Uterus (tissue), 3 donors: ENCODE measurements at regions not wholly inside any gene's neighbourhood (a gene's known extent, or its start where the extent isn't known, plus 50 kb on each side); places are given as distances from the start of the nearest gene placed in this dataset.

Experiments used
- DNase-seq, 2 donors: peaks; one replicate each; pipeline ENCODE4 v3.0.0-alpha.2; 2019 to 2020
- H3K27ac ChIP-seq, 2 donors: fragments of 200-600 bp; sonication (generic); 1 replicate in 1 of 2; 2 replicates in 1 of 2; pipeline ENCODE4 v1.5.1; 2016 to 2018
- H3K27me3 ChIP-seq, 2 donors: fragments of 200-600 bp; sonication (generic); one replicate each; pipeline ENCODE4 v1.5.1; 2018 to 2019; ENCODE audit warnings: control low read depth in 1 of 2
- H3K36me3 ChIP-seq, 2 donors: fragments of 200-600 bp; sonication (generic); one replicate each; pipeline ENCODE4 v1.5.1; 2019; ENCODE audit warnings: control low read depth in 1 of 2
- H3K4me1 ChIP-seq, 2 donors: fragments of 200-600 bp; sonication (generic); one replicate each; pipeline ENCODE4 v1.5.1; 2018 to 2019; ENCODE audit warnings: control low read depth in 1 of 2
- H3K4me3 ChIP-seq, 2 donors: fragments of 200-600 bp; sonication (generic); 1 replicate in 1 of 2; 2 replicates in 1 of 2; pipeline ENCODE4 v1.5.1; 2018 to 2019; ENCODE audit warnings: mild to moderate bottlenecking in 1 of 2
- H3K9me3 ChIP-seq, 2 donors: fragments of 200-600 bp; sonication (generic); one replicate each; pipeline ENCODE4 v1.5.1; 2019; ENCODE audit warnings: control low read depth in 1 of 2
- CTCF ChIP-seq, 4 experiments: fragments of 200-600 bp in 2 of 4; fragments of 450-650 bp in 2 of 4; sonication (generic) in 2 of 4; IDR thresholded peaks; one replicate each; pipeline ENCODE4 v1.5.1; 2016 to 2019; ENCODE audit warnings: antibody characterized with exemption in 4 of 4, mild to moderate bottlenecking in 2 of 4, moderate library complexity in 1 of 4
- POLR2A ChIP-seq, 2 donors: fragments of 450-650 bp; IDR thresholded peaks; one replicate each; pipeline ENCODE4 v1.6.1; 2016; ENCODE audit warnings: antibody characterized with exemption in 2 of 2, mild to moderate bottlenecking in 1 of 2, moderate library complexity in 1 of 2
- intact Hi-C: fragments of 100-400 bp; cut with DNase I; formaldehyde crosslinking; loops from one replicate; pipeline ENCODE4 v1.15.1; 2023; ENCODE audit warnings: low total_unique reads
- donor health status: DM: yes; HTN: yes; CAD: no.

- Histone ChIP-seq H3K4me1 (peaks cover 0 to under 1% of the 10 kb centered on the region in 2 donors), H3K9me3 (no peaks in the 10 kb centered on the region), H3K27ac (no peak overlapping the region), H3K27me3 (no peaks in the 10 kb centered on the region), H3K4me3 (no peak overlapping the region), H3K36me3 (no peaks in the 10 kb centered on the region)
- intact Hi-C loops = no loop called here
- TF ChIP-seq POLR2A (IDR thresholded peaks at IDR 0.05) (no peak), CTCF (IDR thresholded peaks at IDR 0.05) (no peak)
- no peak for DNase-seq
Observed at GRCh38 chr6:104595311-104595820, 264.4 kb downstream of the HACE1 start.

GRCh38 chr6:104591573-104592334, 268.0 kb downstream of the HACE1 start:
- Histone ChIP-seq H3K9me3 (no peaks in the 10 kb centered on the region), H3K4me1 (no peaks in the 10 kb centered on the region), H3K4me3 (no peak overlapping the region), H3K27me3 (no peaks in the 10 kb centered on the region), H3K36me3 (no peaks in the 10 kb centered on the region), H3K27ac (no peak overlapping the region)
- no peak for DNase-seq
- TF ChIP-seq CTCF (IDR thresholded peaks at IDR 0.05) (no peak), POLR2A (IDR thresholded peaks at IDR 0.05) (no peak)
- intact Hi-C loops = no loop called here

- intact Hi-C loops = no loop called here
- Histone ChIP-seq H3K4me3 (no peak overlapping the region), H3K9me3 (no peaks in the 10 kb centered on the region), H3K4me1 (no peaks in the 10 kb centered on the region), H3K27me3 (no peaks in the 10 kb centered on the region), H3K36me3 (no peaks in the 10 kb centered on the region), H3K27ac (no peak overlapping the region)
- DNase-seq = no peak
- TF ChIP-seq CTCF (IDR thresholded peaks at IDR 0.05) = no peak
- no peak for TF ChIP-seq POLR2A (IDR thresholded peaks at IDR 0.05)
Observed at GRCh38 chr6:104589940-104590339, 269.8 kb downstream of the HACE1 start.

GRCh38 chr6:104585646-104586045, 274.1 kb downstream of the HACE1 start:
- no peak for DNase-seq
- Histone ChIP-seq H3K4me3 (no peak overlapping the region), H3K9me3 (no peaks in the 10 kb centered on the region), H3K27me3 (peaks cover 0 to 3% of the 10 kb centered on the region in 2 donors), H3K4me1 (no peaks in the 10 kb centered on the region), H3K36me3 (no peaks in the 10 kb centered on the region), H3K27ac (no peak overlapping the region)
- no peak for TF ChIP-seq CTCF (IDR thresholded peaks at IDR 0.05)
- TF ChIP-seq POLR2A (IDR thresholded peaks at IDR 0.05) = no peak
- intact Hi-C loops = no loop called here

- TF ChIP-seq CTCF (IDR thresholded peaks at IDR 0.05) (no peak), POLR2A (IDR thresholded peaks at IDR 0.05) (no peak)
- intact Hi-C loops = no loop called here
- H3K27ac ChIP-seq = no peak overlapping the region
- peaks cover 0 to 3% of the 10 kb centered on the region in 2 donors for H3K27me3 ChIP-seq
- no peak for DNase-seq
- H3K9me3 ChIP-seq = no peaks in the 10 kb centered on the region
- H3K36me3 ChIP-seq = no peaks in the 10 kb centered on the region
- no peak overlapping the region for H3K4me3 ChIP-seq
- H3K4me1 ChIP-seq = no peaks in the 10 kb centered on the region
Observed at GRCh38 chr6:104580452-104580851, 279.3 kb downstream of the HACE1 start.
